Fibroblast of the aortic adventitia (primary cell): ENCODE measurements at regions not wholly inside any gene's neighbourhood (a gene's known extent, or its start where the extent isn't known, plus 50 kb on each side); places are given as distances from the start of the nearest gene placed in this dataset.

Source experiments
- DNase-seq: peaks from one replicate; pipeline ENCODE4 v3.0.0-alpha.2; 2010; ENCODE audit warnings: low read depth
- H3K4me3 ChIP-seq: 2 replicates; pipeline ENCODE4 v1.5.1; 2011; ENCODE audit warnings: low read depth, mild to moderate bottlenecking, control low read depth, low read length, moderate library complexity
- CTCF ChIP-seq: IDR thresholded peaks from 2 replicates; pipeline ENCODE4 v1.5.1; 2011; ENCODE audit warnings: mild to moderate bottlenecking, low read length, control low read depth, inconsistent platforms; ENCODE audit not compliant: insufficient read depth

- no peak overlapping the region for H3K4me3 ChIP-seq
- no peak for DNase-seq
- TF ChIP-seq CTCF: no peak
Observed at GRCh38 chr2:71826826-71827523, 320.7 kb downstream of the CYP26B1 start.

DNA sequence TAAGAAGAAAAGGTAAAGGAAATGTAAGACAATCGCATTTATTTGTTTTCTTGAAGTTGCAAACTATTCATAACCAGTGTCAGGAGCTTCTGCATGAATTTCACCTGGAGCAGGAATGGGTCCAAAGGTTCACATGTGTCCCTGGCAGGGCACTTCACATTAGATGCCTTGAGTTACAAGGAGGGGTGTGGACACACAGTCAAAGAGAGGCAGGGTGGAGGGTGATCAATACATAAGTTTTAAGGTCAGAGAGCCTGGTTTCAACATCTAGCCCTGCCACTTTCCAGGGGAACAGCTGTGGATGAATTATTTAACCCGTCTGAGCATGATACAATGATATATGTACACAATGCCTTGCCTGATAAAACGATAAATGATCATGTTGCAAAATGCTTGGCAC, 321.4 kb downstream of the CYP26B1 start:
- DNase-seq: no peak
- H3K4me3 ChIP-seq: no peak overlapping the region
- no peak for TF ChIP-seq CTCF

- no peak for TF ChIP-seq CTCF
- no peak for DNase-seq
- no peak overlapping the region for H3K4me3 ChIP-seq
Observed at GRCh38 chr2:71824436-71824835, 323.2 kb downstream of the CYP26B1 start.

DNA sequence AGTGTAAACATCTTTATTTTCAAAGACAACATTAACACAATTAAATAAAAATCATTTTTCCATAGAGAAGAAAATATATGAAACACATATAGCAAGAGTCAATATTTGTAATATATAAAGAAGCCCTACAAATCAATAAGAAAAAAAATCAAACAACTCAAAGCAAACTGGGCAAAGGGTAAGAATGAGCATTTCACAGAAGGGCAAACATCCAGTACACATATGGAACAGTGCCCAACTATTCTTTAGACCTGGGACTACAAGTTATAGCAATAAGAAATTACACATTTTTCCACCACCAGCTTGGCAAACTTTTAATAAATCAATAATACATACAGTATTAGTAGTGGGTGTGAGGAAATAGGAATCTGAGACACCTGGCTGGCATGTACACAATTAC, 324.1 kb downstream of the CYP26B1 start:
- TF ChIP-seq CTCF: no peak
- DNase-seq: peak; percentile 22
- no peak overlapping the region for H3K4me3 ChIP-seq

DNA sequence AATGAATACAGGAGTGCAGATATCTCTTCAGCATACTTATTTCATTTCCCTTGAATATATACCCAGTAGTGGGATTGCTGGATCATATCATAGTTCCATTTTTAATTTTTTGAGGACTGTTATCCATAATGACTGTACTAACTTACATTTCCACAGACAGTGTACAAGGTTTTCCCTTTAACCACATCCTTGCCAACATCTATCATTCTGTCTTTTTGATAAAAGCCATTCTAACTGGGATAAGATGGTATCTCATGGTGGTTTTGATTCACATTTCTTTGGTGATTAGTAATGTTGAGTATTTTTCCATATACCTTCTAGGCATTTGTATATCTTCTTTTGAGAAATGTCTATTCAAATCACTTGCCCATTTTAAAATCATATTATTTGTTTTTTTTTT, 325.2 kb downstream of the CYP26B1 start:
- no peak overlapping the region for H3K4me3 ChIP-seq
- DNase-seq: no peak
- no peak for TF ChIP-seq CTCF

GRCh38 chr2:71821856-71822255, 325.8 kb downstream of the CYP26B1 start:
- H3K4me3 ChIP-seq: no peak overlapping the region
- no peak for DNase-seq
- TF ChIP-seq CTCF: no peak

GRCh38 chr2:71816815-71817214, 330.8 kb downstream of the CYP26B1 start:
- TF ChIP-seq CTCF: no peak
- DNase-seq: no peak

More at GRCh38 chr2:71816815-71817214, 330.8 kb downstream of the CYP26B1 start:
- H3K4me3 ChIP-seq: no peak overlapping the region
